Neural cell (in vitro differentiated cells): ENCODE measurements at regions not wholly inside any gene's neighbourhood (a gene's known extent, or its start where the extent isn't known, plus 50 kb on each side); places are given as distances from the start of the nearest gene placed in this dataset.

Experiments
- CTCF ChIP-seq: fragments of 450-650 bp; IDR thresholded peaks from 2 replicates; pipeline ENCODE4 v1.5.1; 2014; ENCODE audit warnings: antibody characterized with exemption, mild to moderate bottlenecking, moderate library complexity; ENCODE audit not compliant: poor library complexity, severe bottlenecking
- EP300 ChIP-seq: fragments of 450-650 bp; conservative IDR thresholded peaks from 2 replicates; pipeline ENCODE4 v1.6.1; 2014; ENCODE audit warnings: antibody characterized with exemption, mild to moderate bottlenecking, moderate library complexity; ENCODE audit not compliant: poor library complexity, severe bottlenecking
- POLR2AphosphoS5 ChIP-seq: IDR thresholded peaks from 2 replicates; pipeline ENCODE4 v1.6.1; 2012
- RAD21 ChIP-seq: fragments of 450-650 bp; conservative IDR thresholded peaks from 2 replicates; pipeline ENCODE4 v1.6.1; 2014; ENCODE audit warnings: antibody characterized with exemption, mild to moderate bottlenecking, moderate library complexity
- REST ChIP-seq: IDR thresholded peaks from 2 replicates; pipeline ENCODE4 v1.6.1; 2012; ENCODE audit warnings: borderline replicate concordance
- SMC3 ChIP-seq: fragments of 450-650 bp; conservative IDR thresholded peaks from 2 replicates; pipeline ENCODE4 v1.6.1; 2014; ENCODE audit warnings: antibody characterized with exemption, mild to moderate bottlenecking, moderate library complexity; ENCODE audit not compliant: poor library complexity

GRCh38 chr11:134531327-134532130, 119.5 kb upstream of the B3GAT1 start:
- no peak for TF ChIP-seq POLR2AphosphoS5
- no peak for TF ChIP-seq CTCF
- no peak for TF ChIP-seq RAD21
- no peak for TF ChIP-seq REST
- no peak for TF ChIP-seq EP300
- no peak for TF ChIP-seq SMC3
